Naive thymus-derived CD4-positive, alpha-beta T cell (primary cell): ENCODE measurements at regions not wholly inside any gene's neighbourhood (a gene's known extent, or its start where the extent isn't known, plus 50 kb on each side); places are given as distances from the start of the nearest gene placed in this dataset.

Experiments
- ATAC-seq: fragments of 150-1000 bp; cut with Tn5 transposase; 2 replicates; pipeline ENCODE4 v1.10.0; 2021; ENCODE audit warnings: mild to moderate bottlenecking, moderate library complexity
- CTCF ChIA-PET: fragments of 350-600 bp; sonication (Branson Sonifier 250); formaldehyde crosslinking; loops from one replicate; lab custom pipeline; 2021; ENCODE audit warnings: antibody characterized with exemption; lab: Charles Lee
- POLR2A ChIA-PET: fragments of 350-600 bp; sonication (Branson Sonifier 250); formaldehyde crosslinking; loops from one replicate; lab custom pipeline; 2021; ENCODE audit warnings: antibody characterized with exemption, inconsistent platforms; lab: Charles Lee
- DNase-seq, 9 donors: peaks; one replicate each; pipeline versions ENCODE4 v3.0.0 to v3.0.0-alpha.2; 2020 to 2022; ENCODE audit warnings: mixed read lengths in 1 of 9
- H3K27ac ChIP-seq: one replicate; pipeline ENCODE4 v1.7.0; 2013; ENCODE audit warnings: mild to moderate bottlenecking, low read depth, low read length, moderate library complexity
- H3K27me3 ChIP-seq, 2 donors: one replicate each; pipeline ENCODE4 v1.7.0; 2013; ENCODE audit warnings: low read length in 2 of 2, mild to moderate bottlenecking in 2 of 2, moderate library complexity in 2 of 2; ENCODE audit not compliant: control insufficient read depth in 2 of 2, insufficient read depth in 2 of 2
- H3K36me3 ChIP-seq, 3 experiments: 1 replicate in 2 of 3; 2 replicates in 1 of 3; pipeline ENCODE4 v1.7.0; 2013; ENCODE audit warnings: low read length in 3 of 3, mild to moderate bottlenecking in 3 of 3, moderate library complexity in 1 of 3; ENCODE audit not compliant: insufficient read depth in 3 of 3, control insufficient read depth in 2 of 3
- H3K4me1 ChIP-seq, 2 donors: one replicate each; pipeline ENCODE4 v1.7.0; 2013; ENCODE audit warnings: low read length in 2 of 2, mild to moderate bottlenecking in 2 of 2, moderate library complexity in 1 of 2; ENCODE audit not compliant: control insufficient read depth in 2 of 2, insufficient read depth in 2 of 2
- H3K4me3 ChIP-seq: 2 replicates; pipeline ENCODE4 v1.7.0; 2013; ENCODE audit warnings: mild to moderate bottlenecking, low read length
- H3K9me3 ChIP-seq, 3 experiments: 1 replicate in 2 of 3; 2 replicates in 1 of 3; pipeline ENCODE4 v1.7.0; 2013; ENCODE audit warnings: low read length in 3 of 3; ENCODE audit not compliant: control insufficient read depth in 2 of 3
- H3K27ac Mint-ChIP-seq, 9 donors: one replicate each; pipeline ENCODE4 v1.8.0; 2020 to 2022; ENCODE audit warnings: mixed read lengths in 9 of 9, mild to moderate bottlenecking in 8 of 9, moderate library complexity in 5 of 9, inconsistent platforms in 2 of 9
- H3K27me3 Mint-ChIP-seq, 5 donors: one replicate each; pipeline ENCODE4 v1.8.0; 2021 to 2022; ENCODE audit warnings: mixed read lengths in 5 of 5, mild to moderate bottlenecking in 1 of 5
- H3K36me3 Mint-ChIP-seq, 5 donors: one replicate each; pipeline ENCODE4 v1.8.0; 2020 to 2022; ENCODE audit warnings: mixed read lengths in 5 of 5, mild to moderate bottlenecking in 3 of 5, inconsistent platforms in 1 of 5
- H3K4me1 Mint-ChIP-seq, 7 donors: one replicate each; pipeline ENCODE4 v1.8.0; 2020 to 2022; ENCODE audit warnings: mixed read lengths in 7 of 7, mild to moderate bottlenecking in 3 of 7, inconsistent platforms in 1 of 7
- H3K4me3 Mint-ChIP-seq, 10 donors: one replicate each; pipeline ENCODE4 v1.8.0; 2020 to 2022; ENCODE audit warnings: mild to moderate bottlenecking in 10 of 10, mixed read lengths in 10 of 10, moderate library complexity in 6 of 10, inconsistent platforms in 2 of 10
- H3K9me3 Mint-ChIP-seq, 11 donors: one replicate each; pipeline ENCODE4 v1.8.0; 2020 to 2022; ENCODE audit warnings: mixed read lengths in 11 of 11, mild to moderate bottlenecking in 4 of 11, inconsistent platforms in 1 of 11, moderate library complexity in 1 of 11
- intact Hi-C, 2 donors: fragments of 100-400 bp; cut with micrococcal nuclease; formaldehyde crosslinking; loops; one replicate each; pipeline ENCODE4 v1.15.1; 2023

- H3K4me3 Mint-ChIP-seq: no peak overlapping the region
- H3K27ac ChIP-seq: no peak overlapping the region
- no peaks in the 10 kb centered on the region for H3K27me3 Mint-ChIP-seq
- no peaks in the 10 kb centered on the region for H3K27me3 ChIP-seq
- ChIA-PET CTCF (no interaction called here), POLR2A (no interaction called here)
- no peak overlapping the region for H3K27ac Mint-ChIP-seq
- ATAC-seq (no peak), DNase-seq (no peak)
- no peak overlapping the region for H3K4me3 ChIP-seq
- H3K36me3 Mint-ChIP-seq: peaks cover 0 to 3% (median 0%) of the 10 kb centered on the region in 5 donors
- H3K4me1 ChIP-seq: no peaks in the 10 kb centered on the region
- H3K4me1 Mint-ChIP-seq: no peaks in the 10 kb centered on the region
- H3K9me3 Mint-ChIP-seq: peaks cover 0 to 26% (median 6%) of the 10 kb centered on the region in 11 donors
- H3K36me3 ChIP-seq: no peaks in the 10 kb centered on the region
- intact Hi-C loops: no loop called here
- no peaks in the 10 kb centered on the region for H3K9me3 ChIP-seq
Observed at GRCh38 chr4:160257318-160257717, 1154.4 kb downstream of the RAPGEF2 start.

- Mint-ChIP-seq H3K4me3 (no peak overlapping the region), H3K36me3 (no peaks in the 10 kb centered on the region), H3K27ac (no peak overlapping the region), H3K9me3 (peaks cover 0 to 11% (median 4%) of the 10 kb centered on the region in 11 donors), H3K27me3 (no peaks in the 10 kb centered on the region), H3K4me1 (peaks cover 0 to 3% (median 0%) of the 10 kb centered on the region in 7 donors)
- intact Hi-C loops: no loop called here
- no peaks in the 10 kb centered on the region for H3K9me3 ChIP-seq
- CTCF ChIA-PET: no interaction called here
- no peaks in the 10 kb centered on the region for H3K27me3 ChIP-seq
- no peaks in the 10 kb centered on the region for H3K4me1 ChIP-seq
- H3K36me3 ChIP-seq: no peaks in the 10 kb centered on the region
- no peak overlapping the region for H3K27ac ChIP-seq
- DNase-seq (no peak), ATAC-seq (no peak)
- POLR2A ChIA-PET: no interaction called here
- no peak overlapping the region for H3K4me3 ChIP-seq
Observed at GRCh38 chr4:160265014-160265413, 1162.1 kb downstream of the RAPGEF2 start.

GRCh38 chr4:160265836-160266235 is 1163.0 kb downstream of the RAPGEF2 start:
- Histone ChIP-seq H3K27me3 (no peaks in the 10 kb centered on the region), H3K4me1 (no peaks in the 10 kb centered on the region), H3K4me3 (no peak overlapping the region), H3K27ac (no peak overlapping the region), H3K9me3 (no peaks in the 10 kb centered on the region), H3K36me3 (no peaks in the 10 kb centered on the region)
- Mint-ChIP-seq H3K9me3 (peaks cover 0 to 14% (median 3%) of the 10 kb centered on the region in 11 donors), H3K27me3 (no peaks in the 10 kb centered on the region), H3K36me3 (no peaks in the 10 kb centered on the region), H3K4me3 (no peak overlapping the region), H3K27ac (no peak overlapping the region), H3K4me1 (peaks cover 0 to 3% (median 0%) of the 10 kb centered on the region in 7 donors)
- no peak for DNase-seq
- no peak for ATAC-seq
- intact Hi-C loops: no loop called here
- CTCF ChIA-PET: no interaction called here
- POLR2A ChIA-PET: no interaction called here

- intact Hi-C loops: no loop called here
- Mint-ChIP-seq H3K27ac (no peak overlapping the region), H3K36me3 (peaks cover 0 to 15% (median 0%) of the 10 kb centered on the region in 5 donors), H3K9me3 (peaks cover 6 to 45% (median 32%) of the 10 kb centered on the region in 11 donors), H3K4me3 (no peak overlapping the region), H3K27me3 (no peaks in the 10 kb centered on the region), H3K4me1 (no peaks in the 10 kb centered on the region)
- Histone ChIP-seq H3K4me3 (no peak overlapping the region), H3K36me3 (no peaks in the 10 kb centered on the region), H3K9me3 (peaks cover 0 to 4% (median 0%) of the 10 kb centered on the region in 3 experiments), H3K27me3 (no peaks in the 10 kb centered on the region), H3K27ac (no peak overlapping the region), H3K4me1 (no peaks in the 10 kb centered on the region)
- DNase-seq (no peak), ATAC-seq (no peak)
- ChIA-PET CTCF (interaction anchor here (0.6 kb wide), 1 partner anchor 58 kb away, joined by 3 read pairs; no protein-coding TSS in a partner anchor), POLR2A (no interaction called here)
Observed at GRCh38 chr4:160276785-160277325, 1174.0 kb downstream of the RAPGEF2 start.

GRCh38 chr4:160283081-160283480 is 1180.2 kb downstream of the RAPGEF2 start:
- Mint-ChIP-seq H3K4me1 (no peaks in the 10 kb centered on the region), H3K27me3 (no peaks in the 10 kb centered on the region), H3K9me3 (peaks cover 0 to 29% (median 20%) of the 10 kb centered on the region in 11 donors), H3K36me3 (peaks cover 0 to 5% (median 0%) of the 10 kb centered on the region in 5 donors), H3K4me3 (no peak overlapping the region), H3K27ac (no peak overlapping the region)
- ChIA-PET POLR2A (no interaction called here), CTCF (no interaction called here)
- intact Hi-C loops: no loop called here
- H3K27ac ChIP-seq: no peak overlapping the region
- H3K27me3 ChIP-seq: no peaks in the 10 kb centered on the region
- no peaks in the 10 kb centered on the region for H3K4me1 ChIP-seq
- H3K4me3 ChIP-seq: no peak overlapping the region
- no peaks in the 10 kb centered on the region for H3K36me3 ChIP-seq
- no peaks in the 10 kb centered on the region for H3K9me3 ChIP-seq
- ATAC-seq (no peak), DNase-seq (no peak)

- Histone ChIP-seq H3K4me1 (no peaks in the 10 kb centered on the region), H3K27ac (no peak overlapping the region), H3K4me3 (no peak overlapping the region), H3K27me3 (no peaks in the 10 kb centered on the region), H3K9me3 (no peaks in the 10 kb centered on the region), H3K36me3 (no peaks in the 10 kb centered on the region)
- POLR2A ChIA-PET: no interaction called here
- Mint-ChIP-seq H3K9me3 (peaks cover 0 to 34% (median 17%) of the 10 kb centered on the region in 11 donors), H3K27me3 (no peaks in the 10 kb centered on the region), H3K36me3 (peaks cover 0 to 2% (median 0%) of the 10 kb centered on the region in 5 donors), H3K4me3 (no peak overlapping the region), H3K27ac (no peak overlapping the region), H3K4me1 (no peaks in the 10 kb centered on the region)
- intact Hi-C loops: no loop called here
- CTCF ChIA-PET: no interaction called here
- no peak for ATAC-seq
- no peak for DNase-seq
Observed at GRCh38 chr4:160284516-160284915, 1181.6 kb downstream of the RAPGEF2 start.

GRCh38 chr4:160286051-160286450 is 1183.2 kb downstream of the RAPGEF2 start:
- no peaks in the 10 kb centered on the region for H3K36me3 ChIP-seq
- intact Hi-C loops: no loop called here
- Mint-ChIP-seq H3K36me3 (no peaks in the 10 kb centered on the region), H3K27ac (no peak overlapping the region), H3K4me3 (no peak overlapping the region), H3K9me3 (peaks cover 0 to 34% (median 7%) of the 10 kb centered on the region in 11 donors), H3K4me1 (no peaks in the 10 kb centered on the region), H3K27me3 (no peaks in the 10 kb centered on the region)
- no peaks in the 10 kb centered on the region for H3K9me3 ChIP-seq
- no peaks in the 10 kb centered on the region for H3K27me3 ChIP-seq
- CTCF ChIA-PET: no interaction called here
- DNase-seq: no peak
- H3K27ac ChIP-seq: no peak overlapping the region
- POLR2A ChIA-PET: no interaction called here
- no peaks in the 10 kb centered on the region for H3K4me1 ChIP-seq
- no peak for ATAC-seq
- no peak overlapping the region for H3K4me3 ChIP-seq
